H1 (cell line): ENCODE measurements at regions not wholly inside any gene's neighbourhood (a gene's known extent, or its start where the extent isn't known, plus 50 kb on each side); places are given as distances from the start of the nearest gene placed in this dataset.

Experiments
- CTCF ChIA-PET: fragments of 300-600 bp; sonication (Branson Sonifier 250); formaldehyde crosslinking; loops from one replicate; lab custom pipeline; 2021; ENCODE audit not compliant: partially characterized antibody; lab: Charles Lee
- POLR2A ChIA-PET: fragments of 300-600 bp; sonication (Branson Sonifier 250); formaldehyde crosslinking; loops from one replicate; lab custom pipeline; 2021; ENCODE audit warnings: inconsistent platforms; ENCODE audit not compliant: partially characterized antibody; lab: Charles Lee
- DNase-seq, 2 experiments: peaks; one replicate each; pipeline versions ENCODE4 v3.0.0 to v3.0.0-alpha.2; 2010 to 2022; ENCODE audit warnings: low spot score in 2 of 2, low read depth in 1 of 2, mixed read lengths in 1 of 2
- FAIRE-seq: peaks from 2 replicates; lab custom pipeline; 2011; peaks lifted over from hg19 to GRCh38; lab: Jason Lieb, UNC
- H2AFZ ChIP-seq: 2 replicates; pipeline ENCODE4 v1.8.1; 2012; ENCODE audit warnings: low read length, inconsistent platforms
- H2AK5ac ChIP-seq: 2 replicates; pipeline ENCODE4 v1.6.1; 2013; ENCODE audit warnings: low read depth, low read length
- H2BK120ac ChIP-seq: replicated peaks from 2 replicates; pipeline ENCODE3; 2013; ENCODE audit warnings: low read depth, low read length, inconsistent platforms
- H2BK12ac ChIP-seq: 2 replicates; pipeline ENCODE4 v1.6.1; 2013; ENCODE audit warnings: low read depth, low read length
- H2BK15ac ChIP-seq: 2 replicates; pipeline ENCODE4 v1.6.1; 2013; ENCODE audit warnings: low read length
- H2BK20ac ChIP-seq: 2 replicates; pipeline ENCODE4 v1.6.1; 2013; ENCODE audit warnings: low read length
- H2BK5ac ChIP-seq: 2 replicates; pipeline ENCODE4 v1.6.1; 2013; ENCODE audit warnings: low read depth, low read length
- H3K14ac ChIP-seq: 2 replicates; pipeline ENCODE4 v1.6.1; 2013; ENCODE audit warnings: inconsistent platforms; ENCODE audit not compliant: insufficient read length
- H3K18ac ChIP-seq: 2 replicates; pipeline ENCODE4 v1.6.1; 2013; ENCODE audit warnings: low read length; ENCODE audit errors: extremely low read depth
- H3K23ac ChIP-seq: 2 replicates; pipeline ENCODE4 v1.6.1; 2013; ENCODE audit warnings: inconsistent platforms; ENCODE audit not compliant: insufficient read length
- H3K23me2 ChIP-seq: 2 replicates; pipeline ENCODE4 v1.6.1; 2013; ENCODE audit warnings: low read depth, low read length
- H3K27ac ChIP-seq: 2 replicates; pipeline ENCODE4 v1.6.1; 2011; ENCODE audit warnings: low read depth, low read length, inconsistent platforms
- H3K27me3 ChIP-seq, 4 experiments: replicated peaks in 1 of 4; 1 replicate in 1 of 4; 2 replicates in 3 of 4; pipeline versions ENCODE4 v1.6.1 to v1.8.1; 2011 to 2013; ENCODE audit warnings: low read length in 3 of 4, mild to moderate bottlenecking in 3 of 4, inconsistent platforms in 2 of 4, mixed read lengths in 2 of 4, moderate library complexity in 1 of 4; ENCODE audit not compliant: control insufficient read depth in 3 of 4, insufficient read depth in 3 of 4; ENCODE audit errors: extremely low read depth in 1 of 4
- H3K36me3 ChIP-seq, 4 experiments: 2 replicates each; pipeline versions ENCODE4 v1.6.1 to v1.8.1; 2011 to 2013; ENCODE audit warnings: mild to moderate bottlenecking in 4 of 4, low read length in 3 of 4, moderate library complexity in 2 of 4, control low read depth in 1 of 4, inconsistent platforms in 1 of 4; ENCODE audit not compliant: insufficient read depth in 4 of 4, control insufficient read depth in 2 of 4
- H3K4ac ChIP-seq: replicated peaks from 2 replicates; pipeline ENCODE3; 2013; ENCODE audit warnings: low read length, low read depth, mixed read lengths, inconsistent platforms; ENCODE audit not compliant: insufficient read length
- H3K4me1 ChIP-seq, 4 experiments: replicated peaks in 1 of 4; 1 replicate in 1 of 4; 2 replicates in 3 of 4; pipeline versions ENCODE4 v1.6.1 to v1.8.1; 2011 to 2013; ENCODE audit warnings: low read length in 3 of 4, inconsistent platforms in 2 of 4, mixed read lengths in 1 of 4; ENCODE audit not compliant: insufficient read depth in 4 of 4, control insufficient read depth in 3 of 4
- H3K4me2 ChIP-seq, 2 experiments: 2 replicates each; pipeline versions ENCODE4 v1.6.1 to v1.8.1; 2011 to 2013; ENCODE audit warnings: low read depth in 2 of 2, low read length in 2 of 2, control low read depth in 1 of 2, inconsistent platforms in 1 of 2, mild to moderate bottlenecking in 1 of 2; ENCODE audit not compliant: insufficient read depth in 1 of 2
- H3K4me3 ChIP-seq, 4 experiments: fragments of 200-600, 300-600 bp in 1 of 4; sonication (generic), shearing (Covaris generic), sonication (Bioruptor Twin) in 1 of 4; 2 replicates each; pipeline versions ENCODE4 v1.5.1 to v1.8.1; 2011 to 2016; ENCODE audit warnings: low read length in 4 of 4, low read depth in 3 of 4, control low read depth in 2 of 4, inconsistent platforms in 2 of 4, mild to moderate bottlenecking in 2 of 4, mixed read lengths in 1 of 4, moderate library complexity in 1 of 4; ENCODE audit not compliant: insufficient read depth in 2 of 4; ENCODE audit errors: extremely low read depth in 1 of 4
- H3K56ac ChIP-seq: replicated peaks from 2 replicates; pipeline ENCODE3; 2013; ENCODE audit warnings: low read depth, mild to moderate bottlenecking, mixed read lengths, low read length, inconsistent platforms; ENCODE audit not compliant: insufficient read length
- H3K79me1 ChIP-seq: 2 replicates; pipeline ENCODE4 v1.6.1; 2013; ENCODE audit warnings: low read depth, low read length, control low read depth
- H3K79me2 ChIP-seq, 2 experiments: 2 replicates each; pipeline versions ENCODE4 v1.6.1 to v1.8.1; 2012 to 2013; ENCODE audit warnings: low read length in 2 of 2, mild to moderate bottlenecking in 2 of 2, inconsistent platforms in 1 of 2; ENCODE audit not compliant: insufficient read depth in 2 of 2, control insufficient read depth in 1 of 2
- H3K9ac ChIP-seq, 4 experiments: replicated peaks in 1 of 4; 1 replicate in 1 of 4; 2 replicates in 3 of 4; pipeline versions ENCODE4 v1.6.1 to v1.8.1; 2011 to 2013; ENCODE audit warnings: low read depth in 3 of 4, low read length in 3 of 4, control low read depth in 2 of 4, mild to moderate bottlenecking in 2 of 4, moderate library complexity in 2 of 4, inconsistent platforms in 1 of 4; ENCODE audit errors: extremely low read depth in 1 of 4
- H3K9me3 ChIP-seq, 2 experiments: 2 replicates each; pipeline versions ENCODE4 v1.6.1 to v1.8.1; 2012 to 2013; ENCODE audit warnings: mild to moderate bottlenecking in 2 of 2, moderate library complexity in 2 of 2, control low read depth in 1 of 2, inconsistent platforms in 1 of 2, low read depth in 1 of 2, low read length in 1 of 2, mixed read lengths in 1 of 2; ENCODE audit not compliant: insufficient read depth in 2 of 2
- H4K20me1 ChIP-seq, 2 experiments: replicated peaks in 1 of 2; 2 replicates each; pipeline versions ENCODE3 to v1.8.1; 2011 to 2013; ENCODE audit warnings: inconsistent platforms in 2 of 2, low read length in 2 of 2, mild to moderate bottlenecking in 1 of 2; ENCODE audit not compliant: insufficient read depth in 2 of 2, control insufficient read depth in 1 of 2
- H4K5ac ChIP-seq: 2 replicates; pipeline ENCODE4 v1.6.1; 2013; ENCODE audit warnings: low read length, low read depth, mixed read lengths, inconsistent platforms; ENCODE audit not compliant: insufficient read length
- H4K8ac ChIP-seq: 2 replicates; pipeline ENCODE4 v1.8.0; 2013; ENCODE audit warnings: mild to moderate bottlenecking, moderate library complexity, low read length, inconsistent platforms; ENCODE audit not compliant: insufficient read depth; ENCODE audit errors: extremely low read depth
- H4K91ac ChIP-seq: replicated peaks from 2 replicates; pipeline ENCODE3; 2013; ENCODE audit warnings: low read length, mixed read lengths, inconsistent platforms; ENCODE audit not compliant: insufficient read length
- ATF3 ChIP-seq: IDR thresholded peaks from 2 replicates; pipeline ENCODE4 v1.6.1; 2011; ENCODE audit warnings: low read depth, mild to moderate bottlenecking, low read length; ENCODE audit not compliant: insufficient read depth
- BACH1 ChIP-seq: IDR thresholded peaks from 2 replicates; pipeline ENCODE4 v1.6.1; 2012; ENCODE audit warnings: low read length, improper control_type of control experiment
- CTCF ChIP-seq, 3 experiments: IDR thresholded peaks; 1 replicate in 2 of 3; 2 replicates in 1 of 3; pipeline versions ENCODE4 v1.5.1 to v1.6.1; 2011; ENCODE audit warnings: low read length in 3 of 3, mild to moderate bottlenecking in 3 of 3, inconsistent platforms in 2 of 3, low read depth in 1 of 3, moderate library complexity in 1 of 3; ENCODE audit not compliant: insufficient read depth in 1 of 3; ENCODE audit errors: control extremely low read depth in 1 of 3
- EP300 ChIP-seq, 2 experiments: IDR thresholded peaks; 1 replicate in 1 of 2; 2 replicates in 1 of 2; pipeline ENCODE4 v1.6.1; 2011 to 2012; ENCODE audit warnings: low read depth in 2 of 2, low read length in 2 of 2, mild to moderate bottlenecking in 2 of 2, borderline replicate concordance in 1 of 2, inconsistent platforms in 1 of 2, moderate library complexity in 1 of 2
- GABPA ChIP-seq: IDR thresholded peaks from 2 replicates; pipeline ENCODE4 v1.6.1; 2011; ENCODE audit warnings: mild to moderate bottlenecking, low read length, moderate library complexity, borderline replicate concordance; ENCODE audit not compliant: insufficient read depth
- JUND ChIP-seq: IDR thresholded peaks from 2 replicates; pipeline ENCODE4 v1.6.1; 2011; ENCODE audit warnings: mild to moderate bottlenecking, improper control_type of control experiment, low read length
- MAX ChIP-seq: IDR thresholded peaks from 2 replicates; pipeline ENCODE4 v1.6.1; 2012; ENCODE audit warnings: inconsistent platforms
- PHF8 ChIP-seq: fragments of 200-600 bp; sonication (generic); conservative IDR thresholded peaks from 2 replicates; pipeline ENCODE4 v1.7.1; 2012; ENCODE audit warnings: low read depth, mild to moderate bottlenecking, inconsistent platforms, low read length, moderate library complexity
- SIRT6 ChIP-seq: IDR thresholded peaks from one replicate; pipeline ENCODE4 v1.7.1; 2012; ENCODE audit warnings: low read length, inconsistent platforms
- SP1 ChIP-seq: IDR thresholded peaks from 2 replicates; pipeline ENCODE4 v1.6.1; 2011; ENCODE audit warnings: low read depth, low read length
- TEAD4 ChIP-seq: IDR thresholded peaks from 2 replicates; pipeline ENCODE4 v1.6.1; 2012; ENCODE audit warnings: low read depth, low read length, inconsistent platforms, mixed read lengths
- YY1 ChIP-seq: IDR thresholded peaks from 2 replicates; pipeline ENCODE4 v1.6.1; 2011; ENCODE audit warnings: low read depth, mild to moderate bottlenecking, low read length
- WGBS, 2 experiments: shearing (Covaris generic) in 1 of 2; methylation state at CpG; one replicate each; pipeline versions ENCODE4 v1.1.6 to v1.1.7; 2013 to 2015; ENCODE audit warnings: low lambda C conversion rate in 2 of 2, mixed read lengths in 2 of 2, inconsistent platforms in 1 of 2, low coverage in 1 of 2, missing lambda C conversion rate in 1 of 2; ENCODE audit not compliant: insufficient replicate concordance in 2 of 2, insufficient coverage in 1 of 2, insufficient read length in 1 of 2; ENCODE audit errors: extremely low coverage in 1 of 2, missing lambda C conversion rate in 1 of 2; 5-methylcytosine and 5-hydroxymethylcytosine counted together

- H3K4me1 ChIP-seq, result peaks cover 0 to 2% (median 0%) of the 10 kb centered on the region in 4 experiments; a peak in 1 of 7 replicates
- H3K4ac ChIP-seq, result no peak overlapping the region
- H4K5ac ChIP-seq, result no peak overlapping the region
- H2BK12ac ChIP-seq, result no peak overlapping the region; the same call in 1 of the 2 replicates
- no peak overlapping the region for H3K56ac ChIP-seq
- no peak overlapping the region for H3K18ac ChIP-seq
- no peak overlapping the region for H3K9ac ChIP-seq
- no peak overlapping the region for H2BK15ac ChIP-seq
- H2AFZ ChIP-seq, result peak overlapping the region; percentile 91
- H4K20me1 ChIP-seq, result no peaks in the 10 kb centered on the region
- H4K8ac ChIP-seq, result no peak overlapping the region
- no peaks in the 10 kb centered on the region for H3K36me3 ChIP-seq
- no peak overlapping the region for H4K91ac ChIP-seq
- no peak overlapping the region for H3K4me2 ChIP-seq
- H2BK20ac ChIP-seq, result no peak overlapping the region
- no peak overlapping the region for H2BK120ac ChIP-seq
- no peaks in the 10 kb centered on the region for H3K23me2 ChIP-seq
- ChIA-PET POLR2A (interaction anchor here (0.8 kb wide), 1 partner anchor 9 kb away, joined by 3 read pairs; no protein-coding TSS in a partner anchor), CTCF (no interaction called here)
- 93% methylated on average over 3 of the region's 3 CpGs; no CpG with 5 or more reads in 1 of the 2 experiments for WGBS, 2 experiments
- no peak overlapping the region for H3K27ac ChIP-seq
- H2BK5ac ChIP-seq, result no peak overlapping the region
- H3K23ac ChIP-seq, result no peak overlapping the region
- H3K14ac ChIP-seq, result no peak overlapping the region
- H3K9me3 ChIP-seq, result no peaks in the 10 kb centered on the region
- H3K4me3 ChIP-seq, result no peak overlapping the region
- H2AK5ac ChIP-seq, result no peak overlapping the region
- no peak for FAIRE-seq
- no peak for DNase-seq
- H3K27me3 ChIP-seq, result no peaks in the 10 kb centered on the region
- no peaks in the 10 kb centered on the region for H3K79me1 ChIP-seq
- no peaks in the 10 kb centered on the region for H3K79me2 ChIP-seq
- TF ChIP-seq MAX (no peak), YY1 (no peak), BACH1 (no peak), JUND (no peak), TEAD4 (no peak), SIRT6 (no peak), CTCF (IDR thresholded peaks at IDR 0.05; ENCODE audit: control extremely low read depth in 1 of 3, insufficient read depth in 1 of 3, low read depth in 1 of 3, low read length in 3 of 3) (no peak), ATF3 (no peak), EP300 (IDR thresholded peaks at IDR 0.05; ENCODE audit: borderline replicate concordance in 1 of 2, low read depth in 2 of 2, low read length in 2 of 2) (no peak), GABPA (no peak), PHF8 (no peak), SP1 (no peak)
Observed at GRCh38 chr15:36066757-36067156, 512.7 kb upstream of the CDIN1 start.
